Activated CD8-positive, alpha-beta memory T cell treated with anti-CD3 and anti-CD28 coated beads, Interleukin-2, amount 50 U/mL, for 1 hour (primary cell): ENCODE measurements at regions not wholly inside any gene's neighbourhood (a gene's known extent, or its start where the extent isn't known, plus 50 kb on each side); places are given as distances from the start of the nearest gene placed in this dataset.

ENCODE experiments used
- DNase-seq: peaks from one replicate; pipeline ENCODE4 v3.0.0-alpha.2; 2020; ENCODE audit errors: extremely low read depth

DNA sequence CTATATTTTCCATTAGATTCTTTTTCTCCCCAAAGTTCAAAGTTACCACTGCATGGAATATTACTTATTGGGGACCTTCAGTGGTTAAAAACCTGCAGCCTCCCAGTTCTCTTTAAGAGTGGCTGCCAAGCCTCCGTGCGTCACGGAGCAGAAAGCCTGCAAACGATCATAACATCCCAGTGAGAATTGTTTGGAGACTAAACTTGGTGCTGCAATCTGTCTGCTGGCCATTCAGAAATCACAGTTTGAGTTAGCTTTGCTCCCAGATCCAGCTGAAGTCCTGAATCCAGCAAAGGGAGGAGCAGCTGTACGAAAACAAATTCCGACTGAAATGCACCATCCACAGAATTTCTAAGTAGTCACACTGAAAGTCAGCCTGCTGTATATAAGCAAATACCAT, 213.5 kb upstream of the PDE10A start:
- DNase-seq: no peak

DNA sequence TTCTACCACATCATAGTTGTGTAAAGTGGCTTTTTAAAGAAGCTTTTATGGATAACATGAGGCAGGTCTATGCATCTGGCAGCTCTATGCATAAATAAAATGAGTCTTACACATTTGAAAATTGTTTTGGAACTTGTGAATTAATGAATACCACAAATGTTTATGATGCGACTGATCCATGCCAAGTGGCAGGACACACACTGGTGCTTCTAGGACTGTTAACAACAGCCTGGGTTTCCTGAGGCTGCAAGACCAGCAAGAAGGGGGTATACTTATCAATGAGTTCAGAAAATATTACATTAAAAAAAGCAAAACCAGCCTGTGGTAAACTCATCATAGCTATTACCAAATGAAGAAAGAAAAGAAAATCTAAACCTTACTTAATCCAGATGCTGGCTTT, 212.9 kb upstream of the PDE10A start:
- no peak for DNase-seq

DNA sequence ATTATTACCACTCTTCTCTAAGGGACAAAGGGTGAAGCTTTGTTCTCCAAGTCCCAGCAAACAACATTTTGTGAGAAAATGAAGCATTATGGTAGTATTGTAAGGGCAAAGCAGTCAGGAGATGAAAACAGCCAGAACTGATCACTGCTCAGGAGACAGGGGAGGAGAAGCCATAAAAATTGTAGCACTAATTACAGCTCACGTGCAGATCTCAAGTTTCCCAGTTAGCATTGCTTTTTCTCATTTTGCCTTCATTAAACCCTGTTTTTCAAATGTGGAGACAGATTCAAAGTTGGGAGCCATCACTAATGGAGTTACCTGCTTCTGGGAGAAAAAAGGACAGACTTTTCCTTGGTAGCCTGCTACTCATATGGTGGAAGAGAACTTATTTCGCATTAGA, 210.9 kb upstream of the PDE10A start:
- DNase-seq: no peak

DNA sequence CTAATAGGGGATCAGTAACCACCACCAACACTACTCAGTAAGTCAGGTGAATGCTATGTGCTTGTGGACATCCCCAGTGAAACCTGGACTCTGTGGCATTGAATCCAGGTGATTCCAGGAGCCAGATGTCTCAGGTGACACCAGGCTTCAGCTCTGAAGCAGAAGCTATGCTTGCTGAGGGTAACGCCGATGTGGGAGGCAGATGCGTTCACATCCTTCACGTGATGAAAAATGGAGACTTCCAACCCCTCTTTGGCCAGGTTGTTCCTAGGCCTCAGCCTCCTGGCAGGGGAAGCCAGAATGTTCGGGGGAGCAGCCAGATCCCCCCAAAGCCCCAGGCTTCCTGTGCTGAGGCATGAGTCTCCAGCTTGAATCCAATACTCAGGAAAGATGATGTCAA, 209.8 kb upstream of the PDE10A start:
- no peak for DNase-seq

DNA sequence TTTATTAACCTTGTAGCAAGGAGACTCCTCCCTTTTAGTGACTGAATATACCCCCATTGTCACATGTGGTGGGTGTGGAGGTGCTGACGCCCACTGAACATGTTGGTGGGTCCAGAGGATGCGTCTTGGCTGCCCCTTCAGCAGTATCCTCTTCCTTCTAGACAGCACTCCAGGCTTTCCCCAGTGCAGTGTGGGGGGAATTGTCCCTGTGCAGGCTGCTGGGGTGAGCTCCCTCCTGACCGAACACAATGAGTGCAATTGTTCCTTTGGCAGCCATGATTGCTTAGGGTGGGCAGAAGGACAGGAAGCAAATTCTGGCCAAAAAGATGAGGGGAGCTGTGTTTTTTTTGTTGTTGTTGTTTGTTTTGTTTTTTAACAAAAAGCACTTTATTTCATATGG, 209.3 kb upstream of the PDE10A start:
- no peak for DNase-seq

DNA sequence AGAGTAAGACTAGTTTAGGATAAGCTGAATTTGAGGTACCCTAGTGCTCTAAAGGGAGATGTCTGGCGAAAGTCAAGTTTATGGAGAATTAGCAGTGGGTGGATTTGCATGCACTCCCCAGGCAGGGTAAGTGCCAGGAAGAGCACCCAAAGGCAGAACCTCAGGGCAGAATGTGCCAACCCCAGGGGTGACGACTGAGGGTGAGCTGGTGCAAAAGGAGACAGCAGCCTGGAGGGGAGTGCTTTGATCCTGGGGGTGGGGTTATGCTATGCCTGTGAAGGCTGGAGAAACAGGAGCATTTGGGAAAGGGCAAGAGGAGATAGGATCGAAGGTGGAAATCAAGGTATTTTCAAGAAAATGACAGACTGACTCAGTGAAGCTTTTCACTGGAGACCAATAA, 208.5 kb upstream of the PDE10A start:
- DNase-seq: no peak

DNA sequence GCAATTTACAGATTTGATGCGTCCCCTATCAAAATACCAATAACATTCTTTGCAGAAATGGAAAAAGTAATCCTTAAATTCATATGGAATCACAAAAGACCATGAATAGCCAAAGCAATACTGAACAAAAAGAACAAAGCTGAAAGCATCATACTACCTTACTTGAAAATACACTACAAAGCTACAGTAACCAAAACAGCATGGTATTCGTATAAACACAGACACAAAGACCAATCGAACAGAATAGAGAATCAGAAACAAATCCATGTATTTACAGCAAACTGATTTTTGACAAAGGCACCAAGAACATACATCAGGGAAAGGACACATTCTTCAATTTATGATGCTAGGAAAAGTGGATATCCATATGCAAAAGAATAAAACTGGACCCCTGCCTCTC, 206.5 kb upstream of the PDE10A start:
- no peak for DNase-seq

DNA sequence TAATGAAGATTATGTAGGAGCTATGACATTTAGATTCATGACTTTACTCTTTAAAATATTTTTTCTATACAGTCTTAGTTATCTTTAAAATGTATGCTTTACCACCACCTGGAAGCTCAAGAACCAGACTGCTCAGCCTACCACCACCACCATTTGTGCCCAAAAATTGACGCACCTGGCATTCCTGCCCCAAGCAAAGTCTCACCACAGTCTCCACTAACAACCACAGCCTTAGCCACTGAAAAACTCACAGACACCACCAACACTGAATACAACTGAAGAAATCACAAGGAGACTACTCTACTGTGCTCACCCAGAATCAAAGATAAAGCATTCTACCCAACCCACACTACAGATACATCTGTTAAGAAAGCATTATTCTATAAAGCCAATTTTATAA, 201.9 kb upstream of the PDE10A start:
- no peak for DNase-seq

DNA sequence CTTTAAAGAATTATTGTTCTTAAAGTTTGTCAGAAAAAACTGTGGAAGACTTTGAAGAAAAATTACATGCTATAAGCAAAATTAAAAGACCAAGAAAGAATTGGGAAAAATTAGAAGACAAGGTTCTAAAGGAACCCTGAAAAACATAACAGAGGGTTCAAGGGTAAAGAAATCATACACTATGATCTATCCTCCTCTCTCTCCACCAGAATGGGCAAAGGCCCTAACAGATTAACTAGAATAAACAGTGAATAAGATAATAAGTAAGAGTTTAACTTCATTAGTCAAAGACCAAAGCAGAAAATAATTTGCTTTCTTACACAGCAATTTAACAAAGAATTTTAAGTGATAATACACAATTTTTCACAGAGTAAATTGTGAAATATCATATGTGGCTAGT, 201.2 kb upstream of the PDE10A start:
- no peak for DNase-seq

DNA sequence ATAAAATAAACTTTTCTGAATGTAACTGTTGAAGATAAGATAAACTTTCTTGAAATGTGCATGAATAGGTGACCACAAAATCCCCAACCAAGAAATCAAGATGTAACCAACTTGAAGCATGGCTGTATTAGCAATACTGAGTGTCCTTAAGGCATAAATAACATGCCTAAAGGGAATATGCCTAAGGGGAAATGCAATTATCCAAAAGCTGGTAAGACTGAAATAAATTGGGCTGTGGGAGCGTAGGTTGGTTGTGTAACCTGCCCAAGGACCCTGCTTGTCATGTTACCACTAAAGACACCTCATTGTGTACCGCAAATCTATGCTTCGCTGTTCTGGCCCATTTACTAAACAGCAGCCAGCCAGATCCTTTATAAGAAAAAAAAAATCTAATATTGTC, 200.8 kb upstream of the PDE10A start:
- no peak for DNase-seq

DNA sequence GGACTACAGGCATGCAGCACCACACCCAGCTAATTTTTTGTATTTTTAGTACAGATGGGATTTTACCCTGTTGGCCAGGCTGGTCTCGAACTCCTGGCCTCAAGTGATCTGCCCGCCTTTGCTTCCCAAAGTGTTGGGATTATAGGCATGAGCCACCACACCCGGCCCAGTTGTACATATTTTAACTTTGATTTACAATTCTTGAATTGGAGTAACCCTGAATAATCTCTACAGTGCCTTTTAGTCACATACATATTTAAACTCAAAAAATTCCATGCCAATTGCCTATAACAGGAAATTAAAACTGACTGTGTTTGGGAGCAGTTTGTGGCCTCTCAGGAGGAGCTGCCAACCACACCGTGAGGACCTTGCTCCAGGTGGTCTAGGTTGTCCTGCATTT, 199.8 kb upstream of the PDE10A start:
- DNase-seq: no peak

DNA sequence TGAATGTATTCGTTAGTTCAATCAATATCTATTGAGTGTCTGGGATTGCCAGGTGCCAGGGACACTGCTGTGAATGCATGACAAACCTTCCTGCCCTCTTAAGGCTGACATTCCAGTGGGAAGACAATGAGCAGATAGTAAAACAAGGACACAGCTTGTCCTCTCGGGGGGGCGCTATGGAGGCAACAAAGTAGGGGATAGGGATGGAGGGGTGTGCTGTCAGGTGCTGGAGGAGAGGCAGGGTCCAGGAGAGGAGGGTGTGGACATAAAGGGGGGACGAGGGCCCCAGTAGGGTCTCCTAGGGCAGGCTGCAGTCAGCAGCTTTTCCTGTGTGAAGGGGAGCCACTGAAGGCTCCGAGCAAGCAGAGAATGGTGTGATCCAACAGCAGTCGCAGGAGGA, 198.2 kb upstream of the PDE10A start:
- no peak for DNase-seq

DNA sequence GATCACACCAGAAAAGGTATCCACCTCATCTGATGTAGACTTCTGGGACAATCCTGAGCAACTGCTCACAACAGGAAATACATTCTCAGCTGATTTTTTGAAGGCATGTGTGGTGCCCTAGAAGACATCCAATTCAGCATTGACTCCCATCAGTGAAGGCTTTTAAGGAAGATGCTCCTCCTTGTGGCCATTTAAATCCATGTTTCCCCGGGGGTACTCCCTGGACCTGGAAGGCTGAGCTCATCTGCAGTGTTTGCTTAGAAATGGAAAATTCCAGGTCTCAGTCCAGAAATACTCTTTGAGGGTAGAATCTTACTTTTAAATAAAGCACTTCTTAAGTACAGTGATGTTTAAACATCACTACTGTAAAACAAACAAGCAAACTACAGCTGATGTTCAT, 195.5 kb upstream of the PDE10A start:
- DNase-seq: no peak

DNA sequence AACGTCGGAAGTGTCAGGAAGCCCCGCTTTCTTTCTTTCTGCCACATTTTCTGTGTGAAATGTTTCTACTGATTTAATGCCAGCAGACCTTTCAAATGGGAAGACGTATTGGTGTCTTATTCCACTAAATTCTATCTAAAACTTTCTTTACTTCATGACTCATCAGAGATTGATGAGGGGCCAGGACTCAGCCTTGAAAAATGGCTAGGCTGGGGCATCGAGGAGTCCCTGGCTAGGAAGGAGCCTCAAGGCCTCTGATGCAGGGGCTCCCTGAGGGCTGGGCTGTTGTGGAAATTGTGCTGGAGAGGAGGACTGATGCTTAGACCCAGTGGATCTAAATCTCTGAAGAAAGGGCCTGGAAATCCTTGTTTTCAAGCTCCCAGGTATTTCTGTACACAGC, 192.8 kb upstream of the PDE10A start:
- DNase-seq: no peak

DNA sequence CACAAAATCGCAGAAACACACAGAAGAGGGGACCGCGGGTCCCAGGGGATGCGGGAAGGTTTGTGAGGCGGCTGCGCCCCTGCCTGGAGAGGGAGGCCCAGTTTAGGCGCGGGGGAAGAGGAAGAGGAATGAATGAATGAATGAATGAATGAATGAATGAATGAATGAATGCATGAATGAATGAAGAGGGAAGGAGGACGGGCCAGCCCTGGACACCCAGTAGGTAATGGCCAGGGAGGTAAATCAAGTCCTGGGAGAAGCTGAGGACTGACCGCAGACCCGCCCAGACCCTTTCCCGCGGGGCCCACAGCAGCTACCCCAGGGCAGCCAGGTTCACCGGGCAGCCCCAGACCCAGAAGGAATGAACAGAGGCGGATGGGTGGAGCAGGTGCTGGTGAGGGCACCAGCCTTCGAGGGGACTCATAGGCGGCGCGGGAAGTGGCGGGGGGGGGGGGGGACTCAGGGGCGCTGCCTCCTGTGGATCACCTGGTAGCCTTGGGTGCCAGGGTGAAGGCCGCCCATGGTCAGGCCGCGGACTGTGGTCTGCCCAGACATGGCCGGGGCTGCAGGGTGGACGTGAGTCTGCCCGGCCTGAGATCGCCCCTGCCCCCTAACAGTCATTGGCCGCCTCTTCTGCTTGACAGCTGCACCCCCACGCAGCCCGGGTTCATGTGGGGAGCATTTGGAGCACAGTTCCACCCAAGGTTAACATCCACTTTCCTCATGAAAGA, 192.0 kb upstream of the PDE10A start:
- DNase-seq: no peak

DNA sequence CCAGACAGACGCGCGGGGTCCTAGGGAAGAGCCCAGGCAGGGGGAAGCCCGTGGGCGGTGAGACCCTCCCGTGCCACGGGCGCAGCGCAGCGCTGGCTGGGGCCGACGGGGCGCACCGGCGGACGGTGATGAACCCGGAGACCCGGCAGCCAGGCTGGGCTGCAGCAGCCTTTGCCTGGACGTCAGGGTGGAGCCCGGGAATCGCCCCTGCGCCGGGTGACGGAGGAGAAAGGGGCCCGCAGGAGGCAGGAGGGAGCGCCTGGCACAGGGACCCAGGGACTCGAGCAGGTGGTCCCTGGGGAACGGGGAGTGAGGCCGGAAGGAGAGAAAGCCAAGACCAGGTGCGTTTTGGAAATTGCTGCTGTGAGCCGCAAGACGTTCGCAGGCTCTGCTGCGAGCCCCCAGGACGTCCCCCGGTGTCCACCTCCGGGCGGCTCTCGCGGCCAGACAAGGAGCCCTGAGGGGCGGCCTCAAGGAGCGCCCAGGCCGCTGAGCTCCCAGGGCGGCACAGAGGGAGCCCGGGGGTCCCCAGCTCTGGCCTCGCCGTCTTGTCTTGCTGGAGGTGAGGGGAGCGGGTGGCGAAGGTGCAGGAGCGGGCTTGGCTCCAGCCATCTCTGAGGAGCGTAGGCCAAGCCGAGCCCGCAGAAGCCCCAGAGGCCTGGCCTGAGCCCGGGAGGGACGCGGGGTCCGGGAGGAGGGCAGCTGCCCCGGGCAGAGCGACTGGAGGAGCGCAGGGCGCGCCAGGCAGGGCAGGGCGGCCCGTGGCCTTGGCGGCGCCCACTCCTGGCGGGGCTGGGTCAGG, 191.2 kb upstream of the PDE10A start:
- no peak for DNase-seq

DNA sequence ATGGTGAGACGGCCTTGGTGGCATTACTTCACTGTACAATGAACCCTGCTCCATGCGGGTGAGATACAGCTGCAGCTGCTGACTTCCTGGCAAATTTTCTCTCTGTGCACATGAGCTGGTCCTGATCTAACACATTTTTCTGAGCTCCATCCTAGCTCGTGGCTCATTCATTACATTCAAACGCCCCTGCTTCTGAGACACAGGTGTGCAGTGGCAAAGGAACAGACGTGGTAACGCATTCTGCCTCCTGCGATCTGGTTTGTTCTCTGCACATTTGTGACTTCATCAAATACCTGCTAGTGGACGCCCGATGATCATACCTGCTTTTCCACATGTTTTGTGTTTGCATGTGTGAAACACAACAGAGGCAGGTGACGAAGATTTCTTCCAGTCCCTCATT, 189.6 kb upstream of the PDE10A start:
- no peak for DNase-seq

DNA sequence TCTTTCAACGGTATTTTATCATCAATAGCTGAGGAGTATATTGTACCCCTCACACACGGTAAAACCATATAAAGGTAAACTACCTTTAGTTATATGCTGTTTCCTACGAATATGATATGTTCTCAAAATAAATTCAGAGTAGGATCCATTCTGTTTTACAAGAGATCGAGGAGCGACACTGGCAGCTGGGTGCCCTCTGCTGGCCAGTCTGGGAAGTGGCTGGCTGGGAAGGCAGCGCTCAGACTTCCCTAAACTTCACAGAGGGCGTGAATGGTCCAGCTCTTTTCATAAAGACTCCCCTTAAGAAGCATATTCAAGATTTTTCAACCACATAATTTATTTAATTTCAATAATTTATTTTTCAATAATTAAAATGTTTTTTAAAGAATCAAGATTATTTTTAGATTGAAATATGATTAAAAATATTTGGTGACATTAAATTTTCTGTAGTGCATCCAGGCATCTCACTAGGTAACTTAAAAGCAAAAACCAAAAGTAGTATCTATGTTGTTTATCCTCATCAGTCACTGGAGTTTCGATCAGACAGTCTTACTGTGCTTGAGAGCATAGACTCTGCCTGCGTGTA, 187.5 kb upstream of the PDE10A start:
- no peak for DNase-seq

DNA sequence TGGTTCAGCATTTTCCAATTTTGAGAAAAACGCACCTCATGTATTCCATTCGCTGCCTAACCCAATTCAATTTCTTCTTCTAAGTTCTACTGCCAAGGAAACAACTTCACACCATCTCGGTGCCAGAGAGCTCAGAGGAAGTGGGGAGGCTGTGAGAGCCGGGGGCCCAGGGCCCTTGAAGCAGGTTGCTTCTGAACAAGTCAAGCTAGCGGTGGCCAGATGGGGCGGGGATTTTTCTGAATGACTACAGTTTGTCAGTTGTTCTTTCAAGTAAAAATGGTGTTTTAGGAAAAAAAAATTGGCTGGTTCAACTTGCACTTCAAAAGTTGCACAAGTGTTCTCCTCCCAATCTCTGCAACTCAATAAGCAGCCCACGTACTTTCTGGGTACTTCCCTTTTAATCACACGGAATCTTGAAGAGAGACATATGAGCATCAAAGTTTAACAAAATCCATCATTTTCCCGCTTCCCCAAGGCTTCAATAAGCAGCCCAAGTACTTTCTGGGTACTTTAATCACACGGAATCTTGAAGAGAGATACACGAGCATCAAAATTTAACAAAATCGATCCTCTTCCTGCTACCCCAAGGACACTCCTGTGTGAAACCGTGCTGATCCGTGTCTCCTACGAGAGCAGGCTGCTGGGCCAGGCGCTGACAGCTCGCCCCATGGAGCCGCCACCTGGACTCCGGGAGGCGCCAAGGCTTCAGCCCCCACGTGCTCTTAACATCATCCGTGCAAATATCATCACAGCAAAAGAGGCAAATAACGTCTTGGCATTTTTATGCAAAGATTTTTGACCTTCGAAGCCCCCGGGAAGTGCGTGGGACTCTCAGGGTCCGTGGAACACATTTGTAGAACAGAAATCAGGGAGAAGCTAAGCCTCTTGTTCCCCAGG, 186.7 kb upstream of the PDE10A start:
- no peak for DNase-seq

DNA sequence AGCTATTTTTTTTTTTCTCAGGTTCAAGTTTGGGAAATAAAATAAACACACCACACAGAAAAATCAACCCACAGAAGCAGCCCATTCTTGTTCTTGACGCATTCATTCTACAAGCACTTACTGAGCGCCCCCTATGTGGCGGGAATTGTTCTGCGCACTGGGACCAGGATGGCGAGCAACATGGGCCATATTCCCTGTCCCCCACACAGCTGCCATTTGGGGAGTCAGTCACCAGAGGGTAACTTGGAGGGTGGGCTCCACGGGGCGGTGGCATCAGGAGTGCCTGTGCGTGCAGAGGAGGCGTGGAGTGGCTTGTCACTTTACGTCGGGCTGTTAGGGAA, 185.0 kb upstream of the PDE10A start:
- no peak for DNase-seq

DNA sequence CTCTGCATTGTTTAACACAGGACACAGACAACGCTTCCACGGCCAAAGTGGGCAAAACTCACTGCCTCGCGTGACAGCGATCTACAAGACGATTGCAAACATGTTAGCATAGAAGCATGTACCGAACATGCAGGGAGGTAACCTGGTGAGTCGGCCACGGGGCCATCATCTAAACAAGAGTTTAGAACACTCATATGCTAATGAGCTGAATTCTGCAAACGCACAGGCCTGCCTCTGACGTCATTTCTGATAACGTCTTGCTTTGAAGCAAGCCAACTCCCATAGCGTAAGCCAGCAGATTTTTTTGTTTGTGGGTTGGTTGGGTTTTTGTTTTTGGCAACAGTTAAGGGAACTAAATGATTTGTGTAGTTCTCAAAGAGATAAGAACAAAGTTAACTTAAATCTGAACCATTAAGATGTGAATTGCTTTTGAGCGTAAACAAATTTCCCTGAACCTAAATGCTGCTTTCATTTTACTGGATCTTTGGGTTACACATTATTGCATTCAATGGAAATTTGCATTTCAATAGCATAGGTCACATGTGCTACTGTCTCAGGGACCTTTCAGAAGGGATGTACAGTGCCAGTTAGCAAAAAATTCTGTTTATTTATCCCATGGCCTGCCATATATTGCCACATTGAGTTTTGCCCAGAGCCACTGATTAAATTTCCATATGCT, 184.5 kb upstream of the PDE10A start:
- no peak for DNase-seq
